Mucosa of descending colon (tissue), 3 donors: ENCODE measurements at regions not wholly inside any gene's neighbourhood (a gene's known extent, or its start where the extent isn't known, plus 50 kb on each side); places are given as distances from the start of the nearest gene placed in this dataset.

Experiments
- ATAC-seq: fragments of 200-7000 bp; cut with Tn5 transposase; one replicate; pipeline ENCODE4 v1.9.1; 2020; ENCODE audit warnings: mild to moderate bottlenecking, moderate library complexity
- DNase-seq, 3 donors: peaks; one replicate each; pipeline ENCODE4 v3.0.0-alpha.2; 2020
- H3K36me3 ChIP-seq: fragments of 200-600 bp; one replicate; pipeline ENCODE4 v1.8.0; 2021; ENCODE audit warnings: low read depth, mild to moderate bottlenecking
- H3K4me1 ChIP-seq: fragments of 200-600 bp; one replicate; pipeline ENCODE4 v1.8.0; 2021; ENCODE audit warnings: low read depth, mild to moderate bottlenecking
- H3K4me3 ChIP-seq: fragments of 200-600 bp; one replicate; pipeline ENCODE4 v1.8.0; 2021; ENCODE audit warnings: mild to moderate bottlenecking
- H3K9me3 ChIP-seq: fragments of 200-600 bp; one replicate; pipeline ENCODE4 v1.8.0; 2021; ENCODE audit warnings: mild to moderate bottlenecking
- intact Hi-C, 2 donors: fragments of 100-400 bp; cut with DNase I in 1 of 2; cut with micrococcal nuclease in 1 of 2; formaldehyde crosslinking; loops; one replicate each; pipeline versions ENCODE4 v1.11.0 to v1.11.1; 2022; cut with DNase I, micrococcal nuclease
- TF ChIP-seq, protein P1 (sequence below): fragments of 200-600 bp; IDR thresholded peaks from one replicate; pipeline ENCODE4 v1.8.0; 2022; ENCODE audit warnings: antibody characterized with exemption, mild to moderate bottlenecking
- donor health status: DM: no; HTN: no; CAD: no; lungs with moderate emphysema.
- donor health status: DM: no; HTN: no; CAD: no.
- donor health status: DM: no; HTN: yes; CAD: no.

DNA sequence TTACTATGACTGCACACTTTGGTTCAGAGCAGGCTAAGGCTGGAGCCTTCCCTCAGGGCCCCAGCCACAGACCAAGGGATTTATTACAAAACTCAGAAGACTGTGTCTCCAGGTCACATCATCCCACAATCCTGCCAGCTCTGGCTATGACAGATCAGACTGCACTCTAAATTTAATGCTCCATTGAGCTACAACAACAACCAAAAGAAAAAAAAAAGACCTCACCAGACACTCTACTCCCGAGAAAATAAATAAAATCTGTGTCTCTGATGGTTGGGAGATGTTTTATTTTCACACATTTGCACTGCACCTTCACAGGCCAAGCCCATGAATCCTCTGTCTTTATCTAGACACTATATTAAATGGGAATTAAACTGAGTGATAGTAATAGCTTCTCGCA is 50.8 kb upstream of the CTNNB1 start:
- ATAC-seq: no peak
- TF ChIP-seq, protein P1, sequence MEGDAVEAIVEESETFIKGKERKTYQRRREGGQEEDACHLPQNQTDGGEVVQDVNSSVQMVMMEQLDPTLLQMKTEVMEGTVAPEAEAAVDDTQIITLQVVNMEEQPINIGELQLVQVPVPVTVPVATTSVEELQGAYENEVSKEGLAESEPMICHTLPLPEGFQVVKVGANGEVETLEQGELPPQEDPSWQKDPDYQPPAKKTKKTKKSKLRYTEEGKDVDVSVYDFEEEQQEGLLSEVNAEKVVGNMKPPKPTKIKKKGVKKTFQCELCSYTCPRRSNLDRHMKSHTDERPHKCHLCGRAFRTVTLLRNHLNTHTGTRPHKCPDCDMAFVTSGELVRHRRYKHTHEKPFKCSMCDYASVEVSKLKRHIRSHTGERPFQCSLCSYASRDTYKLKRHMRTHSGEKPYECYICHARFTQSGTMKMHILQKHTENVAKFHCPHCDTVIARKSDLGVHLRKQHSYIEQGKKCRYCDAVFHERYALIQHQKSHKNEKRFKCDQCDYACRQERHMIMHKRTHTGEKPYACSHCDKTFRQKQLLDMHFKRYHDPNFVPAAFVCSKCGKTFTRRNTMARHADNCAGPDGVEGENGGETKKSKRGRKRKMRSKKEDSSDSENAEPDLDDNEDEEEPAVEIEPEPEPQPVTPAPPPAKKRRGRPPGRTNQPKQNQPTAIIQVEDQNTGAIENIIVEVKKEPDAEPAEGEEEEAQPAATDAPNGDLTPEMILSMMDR: no peak
- Histone ChIP-seq H3K36me3 (no peaks in the 10 kb centered on the region), H3K9me3 (no peaks in the 10 kb centered on the region), H3K4me3 (no peak overlapping the region), H3K4me1 (no peaks in the 10 kb centered on the region)
- DNase-seq: no peak
- intact Hi-C loops: no loop called here

DNA sequence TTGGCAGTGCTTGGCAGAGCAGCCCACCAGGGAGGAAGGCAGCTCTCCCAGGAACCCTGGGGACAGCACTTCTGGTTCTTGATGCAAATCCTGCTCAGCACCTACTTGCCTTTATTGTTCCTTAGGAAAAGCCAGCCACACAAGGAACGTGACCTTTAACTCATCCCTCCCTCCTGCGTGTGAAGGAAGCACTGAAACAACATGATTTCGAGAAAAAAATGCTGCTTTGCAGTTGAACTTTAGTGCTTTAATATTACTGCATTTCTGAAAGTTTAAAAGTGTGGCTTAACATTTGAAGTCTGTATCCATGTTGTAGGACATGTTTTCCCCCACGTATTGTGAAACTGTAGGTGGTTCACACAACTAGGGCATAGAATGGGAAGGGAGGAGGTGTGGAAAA is 50.4 kb upstream of the CTNNB1 start:
- TF ChIP-seq, protein P1: no peak
- no peaks in the 10 kb centered on the region for H3K9me3 ChIP-seq
- intact Hi-C loops: no loop called here
- ATAC-seq: no peak
- no peak for DNase-seq
- no peaks in the 10 kb centered on the region for H3K36me3 ChIP-seq
- H3K4me1 ChIP-seq: no peaks in the 10 kb centered on the region
- H3K4me3 ChIP-seq: no peak overlapping the region
